ENCODE measurements at regions not wholly inside any gene's neighbourhood (a gene's known extent, or its start where the extent isn't known, plus 50 kb on each side); places are given as distances from the start of the nearest gene placed in this dataset.

- TF ChIP-seq CTCF (IDR thresholded peaks at IDR 0.05): no peak
These were observed 2031.8 kb upstream of the CDH6 start for GRCh38 chr5:29161399-29162291.

- TF ChIP-seq CTCF (IDR thresholded peaks at IDR 0.05): no peak
These were observed 2035.5 kb upstream of the CDH6 start for GRCh38 chr5:29157975-29158374.

GRCh38 chr5:29150840-29151239 is 2042.6 kb upstream of the CDH6 start:
- TF ChIP-seq CTCF (IDR thresholded peaks at IDR 0.05): no peak

- TF ChIP-seq CTCF (IDR thresholded peaks at IDR 0.05): no peak
These were observed 2044.9 kb upstream of the CDH6 start for GRCh38 chr5:29148581-29148980.

- TF ChIP-seq CTCF (IDR thresholded peaks at IDR 0.05): no peak
These were observed 2045.4 kb upstream of the CDH6 start for GRCh38 chr5:29148073-29148472.

GRCh38 chr5:29143266-29143665 is 2050.2 kb upstream of the CDH6 start:
- no peak for TF ChIP-seq CTCF (IDR thresholded peaks at IDR 0.05)

- TF ChIP-seq CTCF (IDR thresholded peaks at IDR 0.05): no peak
These were observed 2059.1 kb upstream of the CDH6 start for GRCh38 chr5:29134418-29134817.
